Muscle layer of colon (tissue), 2 donors: ENCODE measurements at regions not wholly inside any gene's neighbourhood (a gene's known extent, or its start where the extent isn't known, plus 50 kb on each side); places are given as distances from the start of the nearest gene placed in this dataset.

ENCODE experiments used
- H3K27ac ChIP-seq: one replicate; pipeline ENCODE4 v1.7.0; 2013; ENCODE audit warnings: low read depth, mild to moderate bottlenecking, low read length, moderate library complexity
- H3K27me3 ChIP-seq, 2 donors: one replicate each; pipeline ENCODE4 v1.7.0; 2013; ENCODE audit warnings: low read length in 2 of 2, mild to moderate bottlenecking in 2 of 2; ENCODE audit not compliant: insufficient read depth in 2 of 2, control insufficient read depth in 1 of 2
- H3K36me3 ChIP-seq: one replicate; pipeline ENCODE4 v1.7.0; 2013; ENCODE audit warnings: mild to moderate bottlenecking, low read length; ENCODE audit not compliant: insufficient read depth
- H3K4me1 ChIP-seq: one replicate; pipeline ENCODE4 v1.7.0; 2013; ENCODE audit warnings: mild to moderate bottlenecking, low read length; ENCODE audit not compliant: insufficient read depth
- H3K4me3 ChIP-seq, 2 donors: one replicate each; pipeline ENCODE4 v1.7.0; 2013; ENCODE audit warnings: low read length in 2 of 2, low read depth in 1 of 2, mild to moderate bottlenecking in 1 of 2, moderate library complexity in 1 of 2
- H3K9ac ChIP-seq: one replicate; pipeline ENCODE4 v1.7.0; 2013; ENCODE audit warnings: low read length
- H3K9me3 ChIP-seq: one replicate; pipeline ENCODE4 v1.7.0; 2013; ENCODE audit warnings: mild to moderate bottlenecking, low read length
- donor health status: abdominal sarcoma.
- donor health status: Adenocarcinoma of cecum.

DNA sequence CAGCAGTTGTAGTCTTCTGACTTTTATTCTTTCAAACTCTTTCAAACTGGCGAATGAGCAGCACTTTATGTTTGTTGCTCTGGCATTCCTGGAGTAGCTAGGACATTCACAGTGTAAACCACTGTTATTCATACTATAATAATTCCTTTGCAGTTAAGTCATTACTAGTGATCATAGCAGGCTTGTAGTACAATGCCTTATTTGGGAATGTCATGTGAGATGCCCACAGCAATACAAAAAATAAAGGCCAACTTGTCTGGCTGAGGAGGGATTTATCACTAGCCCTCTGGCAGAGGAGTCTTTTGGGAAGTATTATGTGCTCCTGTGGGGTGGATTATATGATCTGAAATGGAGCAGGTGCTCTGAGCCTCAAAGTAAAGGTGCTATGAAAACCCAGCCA is 197.2 kb downstream of the VGLL3 start:
- Histone ChIP-seq H3K27me3 (no peaks in the 10 kb centered on the region), H3K27ac (no peak overlapping the region), H3K9ac (no peak overlapping the region), H3K9me3 (no peaks in the 10 kb centered on the region), H3K4me1 (peaks cover 16% of the 10 kb centered on the region), H3K36me3 (no peaks in the 10 kb centered on the region), H3K4me3 (peak overlapping the region in 1 of 2 donors; percentile 26)

GRCh38 chr3:86792316-86792715 is 198.6 kb downstream of the VGLL3 start:
- no peaks in the 10 kb centered on the region for H3K27me3 ChIP-seq
- no peak overlapping the region for H3K9ac ChIP-seq
- H3K9me3 ChIP-seq, result no peaks in the 10 kb centered on the region
- H3K4me3 ChIP-seq, result no peak overlapping the region
- H3K4me1 ChIP-seq, result peaks cover 16% of the 10 kb centered on the region
- no peak overlapping the region for H3K27ac ChIP-seq
- no peaks in the 10 kb centered on the region for H3K36me3 ChIP-seq

- no peaks in the 10 kb centered on the region for H3K27me3 ChIP-seq
- no peak overlapping the region for H3K4me3 ChIP-seq
- no peak overlapping the region for H3K9ac ChIP-seq
- H3K36me3 ChIP-seq, result no peaks in the 10 kb centered on the region
- no peak overlapping the region for H3K27ac ChIP-seq
- H3K9me3 ChIP-seq, result no peaks in the 10 kb centered on the region
- peaks cover 16% of the 10 kb centered on the region for H3K4me1 ChIP-seq
These were observed 199.9 kb downstream of the VGLL3 start for GRCh38 chr3:86790884-86791549.

GRCh38 chr3:86788371-86788770 is 202.6 kb downstream of the VGLL3 start:
- Histone ChIP-seq H3K27ac (no peak overlapping the region), H3K9ac (no peak overlapping the region), H3K27me3 (no peaks in the 10 kb centered on the region), H3K9me3 (no peaks in the 10 kb centered on the region), H3K4me3 (no peak overlapping the region), H3K4me1 (peaks cover 3% of the 10 kb centered on the region), H3K36me3 (no peaks in the 10 kb centered on the region)

GRCh38 chr3:86787091-86787490 is 203.9 kb downstream of the VGLL3 start:
- no peak overlapping the region for H3K27ac ChIP-seq
- no peak overlapping the region for H3K4me3 ChIP-seq
- no peaks in the 10 kb centered on the region for H3K36me3 ChIP-seq
- no peaks in the 10 kb centered on the region for H3K9me3 ChIP-seq
- H3K9ac ChIP-seq, result no peak overlapping the region
- no peaks in the 10 kb centered on the region for H3K27me3 ChIP-seq
- H3K4me1 ChIP-seq, result no peaks in the 10 kb centered on the region

- Histone ChIP-seq H3K9me3 (no peaks in the 10 kb centered on the region), H3K4me1 (no peaks in the 10 kb centered on the region), H3K9ac (no peak overlapping the region), H3K4me3 (no peak overlapping the region), H3K27me3 (no peaks in the 10 kb centered on the region), H3K36me3 (no peaks in the 10 kb centered on the region), H3K27ac (no peak overlapping the region)
These were observed 205.6 kb downstream of the VGLL3 start for GRCh38 chr3:86785386-86785785.

DNA sequence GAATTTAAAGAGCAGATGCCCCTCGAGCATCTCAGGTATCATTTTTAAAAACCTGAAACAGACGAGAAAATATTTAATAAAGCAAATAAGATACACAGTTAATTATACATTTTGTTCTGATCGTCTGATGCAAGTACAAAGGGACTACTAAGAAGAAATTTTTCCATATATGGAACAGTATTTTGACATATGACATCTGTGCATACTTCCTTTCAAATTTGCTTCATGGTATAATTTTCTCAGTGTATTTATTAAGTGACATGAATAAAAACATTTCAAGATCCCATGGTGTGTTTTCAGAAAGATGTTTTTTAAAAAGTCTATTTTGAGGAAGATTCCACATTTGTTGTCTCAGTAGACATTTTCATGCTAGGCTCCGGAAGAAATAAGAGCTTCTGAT is 208.1 kb downstream of the VGLL3 start:
- H3K4me3 ChIP-seq, result no peak overlapping the region
- H3K4me1 ChIP-seq, result no peaks in the 10 kb centered on the region
- H3K9ac ChIP-seq, result no peak overlapping the region
- no peaks in the 10 kb centered on the region for H3K27me3 ChIP-seq
- no peaks in the 10 kb centered on the region for H3K36me3 ChIP-seq
- no peaks in the 10 kb centered on the region for H3K9me3 ChIP-seq
- no peak overlapping the region for H3K27ac ChIP-seq

DNA sequence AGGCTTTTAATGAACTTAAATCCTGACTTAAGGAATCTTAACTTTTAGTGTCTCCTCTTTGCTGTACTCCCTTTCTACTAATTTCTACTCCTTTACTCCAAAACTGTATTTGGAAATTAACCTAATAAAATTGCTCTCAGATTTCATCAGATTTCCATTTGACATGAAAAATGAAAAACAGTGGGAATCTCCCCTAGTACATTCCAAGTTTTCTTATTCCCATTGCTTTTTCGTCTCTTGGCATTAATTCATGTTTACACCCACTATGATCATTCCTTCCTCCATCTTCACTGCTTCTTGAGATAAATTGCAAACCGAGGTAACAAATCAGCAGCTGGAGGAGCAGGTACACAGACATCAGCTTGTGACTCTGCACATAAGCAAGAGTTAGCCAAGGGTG is 208.7 kb downstream of the VGLL3 start:
- Histone ChIP-seq H3K9ac (no peak overlapping the region), H3K4me1 (no peaks in the 10 kb centered on the region), H3K9me3 (no peaks in the 10 kb centered on the region), H3K4me3 (no peak overlapping the region), H3K27ac (no peak overlapping the region), H3K36me3 (no peaks in the 10 kb centered on the region), H3K27me3 (no peaks in the 10 kb centered on the region)

GRCh38 chr3:86774082-86774691 is 216.8 kb downstream of the VGLL3 start:
- H3K9me3 ChIP-seq, result no peaks in the 10 kb centered on the region
- no peak overlapping the region for H3K27ac ChIP-seq
- no peak overlapping the region for H3K4me3 ChIP-seq
- no peaks in the 10 kb centered on the region for H3K36me3 ChIP-seq
- no peaks in the 10 kb centered on the region for H3K4me1 ChIP-seq
- H3K9ac ChIP-seq, result no peak overlapping the region
- no peaks in the 10 kb centered on the region for H3K27me3 ChIP-seq

GRCh38 chr3:86772699-86773098 is 218.2 kb downstream of the VGLL3 start:
- no peaks in the 10 kb centered on the region for H3K9me3 ChIP-seq
- H3K36me3 ChIP-seq, result no peaks in the 10 kb centered on the region
- H3K9ac ChIP-seq, result no peak overlapping the region
- no peaks in the 10 kb centered on the region for H3K27me3 ChIP-seq
- no peak overlapping the region for H3K4me3 ChIP-seq
- H3K4me1 ChIP-seq, result no peaks in the 10 kb centered on the region
- H3K27ac ChIP-seq, result no peak overlapping the region

DNA sequence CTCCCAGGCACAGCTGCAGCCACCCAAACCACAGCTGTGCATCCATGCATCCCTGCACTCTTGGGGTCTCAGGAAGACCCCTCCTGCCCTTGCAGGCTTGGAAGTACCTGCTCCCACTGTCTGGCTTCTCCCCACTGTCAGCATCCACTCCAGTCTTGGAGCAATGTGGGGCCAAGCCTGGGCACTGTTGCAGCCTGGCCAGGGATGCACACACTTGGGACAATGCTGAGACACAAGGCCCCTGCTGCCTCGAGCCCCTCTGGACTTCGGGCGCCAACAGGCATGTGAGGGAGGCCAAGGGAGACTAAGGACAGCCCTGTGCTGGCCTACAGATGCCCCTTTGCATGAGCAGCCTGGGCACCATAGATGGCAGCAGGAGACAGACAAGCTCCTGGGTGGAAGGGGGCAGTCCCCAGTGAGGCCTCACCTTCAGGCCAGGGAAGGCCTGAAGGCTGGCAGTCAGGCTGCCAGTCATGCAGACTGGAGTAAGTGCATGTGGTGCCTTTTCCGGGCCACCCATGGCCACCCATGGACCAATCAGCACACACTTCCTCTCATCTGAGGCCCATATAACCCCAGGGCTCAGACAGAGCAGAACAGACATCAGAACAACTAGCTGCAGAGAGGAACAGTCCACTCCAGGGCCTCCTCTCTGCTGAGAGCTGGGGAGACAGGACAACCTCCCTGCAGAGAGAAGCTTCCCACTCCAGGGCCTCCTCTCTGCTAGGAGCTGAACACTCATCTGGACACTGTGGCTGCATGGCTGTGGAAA is 219.0 kb downstream of the VGLL3 start:
- H3K4me1 ChIP-seq, result no peaks in the 10 kb centered on the region
- H3K27me3 ChIP-seq, result no peaks in the 10 kb centered on the region
- H3K4me3 ChIP-seq, result no peak overlapping the region
- no peak overlapping the region for H3K27ac ChIP-seq
- no peaks in the 10 kb centered on the region for H3K36me3 ChIP-seq
- no peaks in the 10 kb centered on the region for H3K9me3 ChIP-seq
- H3K9ac ChIP-seq, result no peak overlapping the region
